SIG-M5 treated with dmso at 0.1 percent for 504 hours (cell line): ENCODE measurements at regions not wholly inside any gene's neighbourhood (a gene's known extent, or its start where the extent isn't known, plus 50 kb on each side); places are given as distances from the start of the nearest gene placed in this dataset.
A peak's percentile ranks its signal among the peaks of the same experiment; 100 is the strongest.
"Not testable (repeated sequence)": the region's sequence is repeated elsewhere in the genome, so short reads cannot be mapped to it uniquely, and the experiment has no call there.

Source experiments
- DNase-seq: peaks from one replicate; lab custom pipeline; 2025; ENCODE audit not compliant: unreplicated experiment; lab: John Stamatoyannopoulos, UW

GRCh38 chr9:138174954-138175353 is 297.4 kb downstream of the CACNA1B start:
- DNase-seq: not testable (repeated sequence)

- not testable (repeated sequence) for DNase-seq
Measured at GRCh38 chr9:138175354-138175753, 297.8 kb downstream of the CACNA1B start.

GRCh38 chr9:138177091-138177490 is 299.5 kb downstream of the CACNA1B start:
- not testable (repeated sequence) for DNase-seq

- DNase-seq: not testable (repeated sequence)
Measured at GRCh38 chr9:138179003-138179402, 301.4 kb downstream of the CACNA1B start.

- not testable (repeated sequence) for DNase-seq
Measured at GRCh38 chr9:138179671-138180070, 302.1 kb downstream of the CACNA1B start.

GRCh38 chr9:138181963-138182362 is 304.4 kb downstream of the CACNA1B start:
- peak; percentile 2 for DNase-seq

- DNase-seq: not testable (repeated sequence)
Measured at GRCh38 chr9:138197156-138197555, 319.6 kb downstream of the CACNA1B start.

GRCh38 chr9:138198963-138199362 is 321.4 kb downstream of the CACNA1B start:
- DNase-seq: not testable (repeated sequence)

- DNase-seq: not testable (repeated sequence)
Measured at GRCh38 chr9:138199917-138200316, 322.3 kb downstream of the CACNA1B start.

GRCh38 chr9:138200481-138201142 is 323.0 kb downstream of the CACNA1B start:
- DNase-seq: not testable (repeated sequence)

- DNase-seq: not testable (repeated sequence)
Measured at GRCh38 chr9:138201167-138201889, 323.7 kb downstream of the CACNA1B start.

- not testable (repeated sequence) for DNase-seq
Measured at GRCh38 chr9:138202043-138202442, 324.5 kb downstream of the CACNA1B start.

GRCh38 chr9:138203304-138203703 is 325.7 kb downstream of the CACNA1B start:
- not testable (repeated sequence) for DNase-seq

GRCh38 chr9:138203872-138204271 is 326.3 kb downstream of the CACNA1B start:
- not testable (repeated sequence) for DNase-seq

- not testable (repeated sequence) for DNase-seq
Measured at GRCh38 chr9:138206108-138206507, 328.5 kb downstream of the CACNA1B start.

GRCh38 chr9:138207300-138208179 is 330.0 kb downstream of the CACNA1B start:
- DNase-seq: not testable (repeated sequence)

GRCh38 chr9:138209071-138209644 is 331.6 kb downstream of the CACNA1B start:
- not testable (repeated sequence) for DNase-seq

GRCh38 chr9:138210388-138210986 is 332.9 kb downstream of the CACNA1B start:
- not testable (repeated sequence) for DNase-seq

GRCh38 chr9:138211070-138211469 is 333.5 kb downstream of the CACNA1B start:
- DNase-seq: not testable (repeated sequence)

- not testable (repeated sequence) for DNase-seq
Measured at GRCh38 chr9:138211544-138212219, 334.1 kb downstream of the CACNA1B start.
